ENCODE measurements at regions not wholly inside any gene's neighbourhood (a gene's known extent, or its start where the extent isn't known, plus 50 kb on each side); places are given as distances from the start of the nearest gene placed in this dataset.

GRCh38 chr4:148984951-148985350 lies 542.7 kb upstream of the NR3C2 start:
- CTCF ChIA-PET (ENCODE audit: partially characterized antibody) = interaction anchor here (0.6 kb wide), 1 partner anchor 825 kb away, joined by 3 read pairs; no protein-coding TSS in a partner anchor
- Histone ChIP-seq H3K27me3 (replicated peaks in 1 of 4; ENCODE audit: control insufficient read depth in 3 of 4, extremely low read depth in 1 of 4, insufficient read depth in 3 of 4, low read length in 3 of 4) (no peaks in the 10 kb centered on the region), H2AFZ (ENCODE audit: low read length) (no peak overlapping the region), H3K36me3 (ENCODE audit: control insufficient read depth in 2 of 4, insufficient read depth in 4 of 4, low read length in 3 of 4) (no peaks in the 10 kb centered on the region), H3K23me2 (ENCODE audit: low read depth, low read length) (no peaks in the 10 kb centered on the region), H4K8ac (ENCODE audit: extremely low read depth, insufficient read depth, low read length) (no peak overlapping the region), H3K14ac (ENCODE audit: insufficient read length) (no peak overlapping the region), H3K56ac (replicated peaks; ENCODE audit: insufficient read length, low read depth, low read length) (no peak overlapping the region), H4K20me1 (replicated peaks in 1 of 2; ENCODE audit: control insufficient read depth in 1 of 2, insufficient read depth in 2 of 2, low read length in 2 of 2) (no peaks in the 10 kb centered on the region), H4K5ac (ENCODE audit: insufficient read length, low read depth, low read length) (no peak overlapping the region), H2BK15ac (ENCODE audit: low read length) (no peak overlapping the region), H3K4ac (replicated peaks; ENCODE audit: insufficient read length, low read depth, low read length) (no peak overlapping the region), H3K23ac (ENCODE audit: insufficient read length) (no peak overlapping the region), H3K4me3 (ENCODE audit: extremely low read depth in 1 of 4, insufficient read depth in 2 of 4, low read depth in 3 of 4, low read length in 4 of 4) (no peak overlapping the region), H4K91ac (replicated peaks; ENCODE audit: insufficient read length, low read length) (no peak overlapping the region), H2BK20ac (ENCODE audit: low read length) (no peak overlapping the region), H2BK120ac (replicated peaks; ENCODE audit: low read depth, low read length) (no peak overlapping the region), H3K79me1 (ENCODE audit: low read depth, low read length) (no peaks in the 10 kb centered on the region), H2BK12ac (ENCODE audit: low read depth, low read length) (no peak overlapping the region), H3K9me3 (ENCODE audit: insufficient read depth in 2 of 2, low read depth in 1 of 2, low read length in 1 of 2) (peaks cover 0 to 5% of the 10 kb centered on the region in 2 experiments; a peak in 1 of 4 replicates), H2AK5ac (ENCODE audit: low read depth, low read length) (no peak overlapping the region), H3K27ac (ENCODE audit: low read depth, low read length) (no peak overlapping the region), H3K4me2 (ENCODE audit: insufficient read depth in 1 of 2, low read depth in 2 of 2, low read length in 2 of 2) (no peak overlapping the region), H3K4me1 (replicated peaks in 1 of 4; ENCODE audit: control insufficient read depth in 3 of 4, insufficient read depth in 4 of 4, low read length in 3 of 4) (no peaks in the 10 kb centered on the region), H3K79me2 (ENCODE audit: control insufficient read depth in 1 of 2, insufficient read depth in 2 of 2, low read length in 2 of 2) (no peaks in the 10 kb centered on the region), H3K9ac (replicated peaks in 1 of 4; ENCODE audit: extremely low read depth in 1 of 4, low read depth in 3 of 4, low read length in 3 of 4) (no peak overlapping the region), H2BK5ac (ENCODE audit: low read depth, low read length) (no peak overlapping the region), H3K18ac (ENCODE audit: extremely low read depth, low read length) (no peak overlapping the region)
- no peak for FAIRE-seq
- WGBS, 2 experiments (ENCODE audit: extremely low coverage in 1 of 2, insufficient coverage in 1 of 2, insufficient read length in 1 of 2, insufficient replicate concordance in 2 of 2, low coverage in 1 of 2, low lambda C conversion rate in 2 of 2, missing lambda C conversion rate in 1 of 2) = 93% methylated on average over 2 of the region's 2 CpGs; no CpG with 5 or more reads in 1 of the 2 experiments
- DNase-seq (ENCODE audit: low read depth in 1 of 2, low spot score in 2 of 2) = no peak
- POLR2A ChIA-PET (ENCODE audit: partially characterized antibody) = no interaction called here
- TF ChIP-seq CHD7 (IDR thresholded peaks at IDR 0.05; ENCODE audit: insufficient replicate concordance, low read length) = no peak

Data from H1 (cell line).